CD14-positive monocyte (primary cell): ENCODE measurements at regions not wholly inside any gene's neighbourhood (a gene's known extent, or its start where the extent isn't known, plus 50 kb on each side); places are given as distances from the start of the nearest gene placed in this dataset.

Experiments used
- DNase-seq, 3 donors: peaks; one replicate each; pipeline ENCODE4 v3.0.0-alpha.2; 2011 to 2022
- H2AFZ ChIP-seq: 2 replicates; pipeline ENCODE4 v1.6.0; 2012; ENCODE audit warnings: mild to moderate bottlenecking, low read depth, low read length, inconsistent platforms; ENCODE audit not compliant: insufficient read depth, poor library complexity, severe bottlenecking
- H3K27ac ChIP-seq, 2 donors: 1 replicate in 1 of 2; 2 replicates in 1 of 2; pipeline ENCODE4 v1.5.1; 2012 to 2013; ENCODE audit warnings: low read length in 2 of 2, control low read depth in 1 of 2, inconsistent platforms in 1 of 2, low read depth in 1 of 2, mild to moderate bottlenecking in 1 of 2
- H3K27me3 ChIP-seq, 2 donors: one replicate each; pipeline versions ENCODE4 v1.6.0 to v1.6.1; 2011 to 2013; ENCODE audit warnings: low read length in 2 of 2; ENCODE audit not compliant: control insufficient read depth in 2 of 2, insufficient read depth in 2 of 2
- H3K36me3 ChIP-seq, 2 donors: replicated peaks in 1 of 2; 1 replicate in 1 of 2; 2 replicates in 1 of 2; pipeline versions ENCODE4 v1.5.1 to v1.6.1; 2012 to 2013; ENCODE audit warnings: low read length in 2 of 2, control low read depth in 1 of 2, inconsistent platforms in 1 of 2, mild to moderate bottlenecking in 1 of 2; ENCODE audit not compliant: insufficient read depth in 2 of 2, control insufficient read depth in 1 of 2
- H3K4me1 ChIP-seq, 2 donors: 1 replicate in 1 of 2; 2 replicates in 1 of 2; pipeline versions ENCODE4 v1.5.1 to v1.6.1; 2012 to 2013; ENCODE audit warnings: low read length in 2 of 2, control low read depth in 1 of 2, inconsistent platforms in 1 of 2, mild to moderate bottlenecking in 1 of 2, moderate library complexity in 1 of 2; ENCODE audit not compliant: insufficient read depth in 2 of 2, control insufficient read depth in 1 of 2
- H3K4me2 ChIP-seq: replicated peaks from 2 replicates; pipeline ENCODE3; 2012; ENCODE audit warnings: low read length, moderate library complexity, mild to moderate bottlenecking; ENCODE audit not compliant: poor library complexity, severe bottlenecking; ENCODE audit errors: extremely low read depth
- H3K4me3 ChIP-seq, 3 experiments: fragments of 200-600 bp in 1 of 3; sonication (generic) in 1 of 3; replicated peaks in 1 of 3; 1 replicate in 2 of 3; 2 replicates in 1 of 3; pipeline ENCODE4 v1.5.1; 2011 to 2013; ENCODE audit warnings: low read length in 3 of 3, mild to moderate bottlenecking in 3 of 3, control low read depth in 2 of 3, low read depth in 2 of 3, inconsistent platforms in 1 of 3, moderate library complexity in 1 of 3
- H3K79me2 ChIP-seq: 2 replicates; pipeline ENCODE4 v1.6.0; 2012; ENCODE audit warnings: mild to moderate bottlenecking, control low read depth, inconsistent platforms, low read length, moderate library complexity; ENCODE audit not compliant: insufficient read depth
- H3K9ac ChIP-seq: 2 replicates; pipeline ENCODE4 v1.6.0; 2017; ENCODE audit warnings: low read length, mild to moderate bottlenecking; ENCODE audit not compliant: insufficient read depth, poor library complexity, severe bottlenecking
- H3K9me3 ChIP-seq, 2 donors: replicated peaks in 1 of 2; 1 replicate in 1 of 2; 2 replicates in 1 of 2; pipeline versions ENCODE4 v1.5.1 to v1.6.1; 2012 to 2013; ENCODE audit warnings: low read length in 2 of 2, control low read depth in 1 of 2; ENCODE audit not compliant: control insufficient read depth in 1 of 2, insufficient read depth in 1 of 2
- H4K20me1 ChIP-seq: 2 replicates; pipeline ENCODE4 v1.6.0; 2012; ENCODE audit warnings: mild to moderate bottlenecking, low read length, control low read depth, moderate library complexity; ENCODE audit not compliant: insufficient read depth
- H3K27ac Mint-ChIP-seq, 7 donors: one replicate each; pipeline ENCODE4 v1.8.0; 2020; ENCODE audit warnings: mild to moderate bottlenecking in 7 of 7, mixed read lengths in 7 of 7, moderate library complexity in 6 of 7, inconsistent platforms in 2 of 7
- H3K27me3 Mint-ChIP-seq, 3 donors: one replicate each; pipeline ENCODE4 v1.8.0; 2021 to 2022; ENCODE audit warnings: low read depth in 3 of 3, mild to moderate bottlenecking in 3 of 3, mixed read lengths in 3 of 3, moderate library complexity in 3 of 3, inconsistent platforms in 1 of 3
- H3K36me3 Mint-ChIP-seq, 2 donors: one replicate each; pipeline ENCODE4 v1.8.0; 2020; ENCODE audit warnings: mixed read lengths in 2 of 2, inconsistent platforms in 1 of 2, mild to moderate bottlenecking in 1 of 2
- H3K4me1 Mint-ChIP-seq: one replicate; pipeline ENCODE4 v1.8.0; 2020; ENCODE audit warnings: mild to moderate bottlenecking, mixed read lengths
- H3K4me3 Mint-ChIP-seq, 2 donors: one replicate each; pipeline ENCODE4 v1.8.0; 2020; ENCODE audit warnings: mild to moderate bottlenecking in 2 of 2, mixed read lengths in 2 of 2, moderate library complexity in 1 of 2
- H3K9me3 Mint-ChIP-seq, 7 donors: one replicate each; pipeline ENCODE4 v1.8.0; 2020 to 2022; ENCODE audit warnings: mixed read lengths in 7 of 7, mild to moderate bottlenecking in 6 of 7, moderate library complexity in 6 of 7, inconsistent platforms in 2 of 7
- WGBS: methylation state at CpG from one replicate; pipeline ENCODE4 v1.1.5; 2013; ENCODE audit warnings: missing lambda C conversion rate; ENCODE audit not compliant: insufficient coverage; 5-methylcytosine and 5-hydroxymethylcytosine counted together
- intact Hi-C, 2 donors: fragments of 100-400 bp; cut with micrococcal nuclease; formaldehyde crosslinking; loops; one replicate each; pipeline versions ENCODE4 v1.15.0 to v1.15.1; 2023
- TF ChIP-seq, protein P1 (sequence below): fragments of 200-600 bp; IDR thresholded peaks from one replicate; pipeline ENCODE4 v1.8.0; 2022; ENCODE audit warnings: antibody characterized with exemption, mild to moderate bottlenecking

DNA sequence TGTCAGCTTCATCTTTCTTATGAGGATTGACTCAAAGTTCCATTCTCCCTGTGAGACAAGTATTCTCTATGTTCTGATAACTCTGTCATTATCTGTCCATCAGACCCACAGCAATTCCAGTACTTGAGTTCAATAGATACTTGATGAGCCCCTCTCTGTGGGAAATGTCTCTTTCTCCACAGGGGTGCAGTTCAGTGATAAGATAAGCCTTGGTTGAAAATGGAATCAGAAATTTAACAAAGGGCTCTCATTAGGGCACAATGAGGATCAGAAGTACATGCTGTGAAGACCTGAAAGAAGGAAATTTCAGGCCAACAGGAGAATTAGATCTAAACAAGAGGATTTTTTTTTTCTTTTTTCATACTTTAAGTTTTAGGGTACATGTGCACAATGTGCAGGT is 737.3 kb downstream of the MTRR start:
- H3K27ac ChIP-seq = no peak overlapping the region
- Mint-ChIP-seq H3K36me3 (no peaks in the 10 kb centered on the region), H3K4me1 (no peaks in the 10 kb centered on the region), H3K27me3 (peaks cover 0 to 1% (median 0%) of the 10 kb centered on the region in 3 donors), H3K4me3 (no peak overlapping the region), H3K9me3 (peaks cover 0 to 7% (median 0%) of the 10 kb centered on the region in 7 donors), H3K27ac (no peak overlapping the region)
- no peaks in the 10 kb centered on the region for H3K36me3 ChIP-seq
- no peak overlapping the region for H3K9ac ChIP-seq
- no peak overlapping the region for H3K4me2 ChIP-seq
- no peaks in the 10 kb centered on the region for H3K4me1 ChIP-seq
- DNase-seq = no peak
- H3K9me3 ChIP-seq = peaks cover 0 to 2% of the 10 kb centered on the region in 2 donors
- H3K4me3 ChIP-seq = no peak overlapping the region
- H2AFZ ChIP-seq = no peak overlapping the region
- intact Hi-C loops = no loop called here
- no peaks in the 10 kb centered on the region for H4K20me1 ChIP-seq
- no peaks in the 10 kb centered on the region for H3K79me2 ChIP-seq
- TF ChIP-seq, protein P1, sequence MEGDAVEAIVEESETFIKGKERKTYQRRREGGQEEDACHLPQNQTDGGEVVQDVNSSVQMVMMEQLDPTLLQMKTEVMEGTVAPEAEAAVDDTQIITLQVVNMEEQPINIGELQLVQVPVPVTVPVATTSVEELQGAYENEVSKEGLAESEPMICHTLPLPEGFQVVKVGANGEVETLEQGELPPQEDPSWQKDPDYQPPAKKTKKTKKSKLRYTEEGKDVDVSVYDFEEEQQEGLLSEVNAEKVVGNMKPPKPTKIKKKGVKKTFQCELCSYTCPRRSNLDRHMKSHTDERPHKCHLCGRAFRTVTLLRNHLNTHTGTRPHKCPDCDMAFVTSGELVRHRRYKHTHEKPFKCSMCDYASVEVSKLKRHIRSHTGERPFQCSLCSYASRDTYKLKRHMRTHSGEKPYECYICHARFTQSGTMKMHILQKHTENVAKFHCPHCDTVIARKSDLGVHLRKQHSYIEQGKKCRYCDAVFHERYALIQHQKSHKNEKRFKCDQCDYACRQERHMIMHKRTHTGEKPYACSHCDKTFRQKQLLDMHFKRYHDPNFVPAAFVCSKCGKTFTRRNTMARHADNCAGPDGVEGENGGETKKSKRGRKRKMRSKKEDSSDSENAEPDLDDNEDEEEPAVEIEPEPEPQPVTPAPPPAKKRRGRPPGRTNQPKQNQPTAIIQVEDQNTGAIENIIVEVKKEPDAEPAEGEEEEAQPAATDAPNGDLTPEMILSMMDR = no peak
- H3K27me3 ChIP-seq = no peaks in the 10 kb centered on the region

DNA sequence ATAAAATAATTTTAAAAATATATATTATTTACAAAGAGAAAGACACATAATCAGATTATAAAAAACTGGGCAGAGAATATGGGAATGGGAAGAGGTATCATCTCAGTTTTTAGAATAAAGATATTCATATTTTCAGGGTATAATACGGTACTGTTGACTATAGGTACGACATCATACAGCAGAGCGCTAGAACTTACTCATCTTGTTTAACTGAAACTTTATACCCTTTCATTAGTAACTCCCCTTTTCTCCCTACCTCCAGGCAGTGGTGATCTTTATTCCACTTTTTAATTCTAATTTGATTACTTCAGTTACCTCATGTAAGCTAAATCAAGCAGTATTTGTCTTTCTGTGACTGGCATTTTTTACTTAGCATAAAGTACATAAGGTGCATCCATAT is 742.1 kb downstream of the MTRR start:
- no peak for DNase-seq
- Histone ChIP-seq H2AFZ (no peak overlapping the region), H3K9ac (no peak overlapping the region), H3K79me2 (no peaks in the 10 kb centered on the region), H4K20me1 (no peaks in the 10 kb centered on the region), H3K4me3 (no peak overlapping the region), H3K4me1 (no peaks in the 10 kb centered on the region), H3K27ac (no peak overlapping the region), H3K4me2 (no peak overlapping the region), H3K27me3 (no peaks in the 10 kb centered on the region), H3K36me3 (no peaks in the 10 kb centered on the region), H3K9me3 (no peaks in the 10 kb centered on the region)
- H3K27me3 Mint-ChIP-seq = peaks cover 0 to 1% (median 0%) of the 10 kb centered on the region in 3 donors
- H3K4me3 Mint-ChIP-seq = no peak overlapping the region
- H3K27ac Mint-ChIP-seq = no peak overlapping the region
- no peaks in the 10 kb centered on the region for H3K4me1 Mint-ChIP-seq
- H3K36me3 Mint-ChIP-seq = no peaks in the 10 kb centered on the region
- TF ChIP-seq, protein P1 = no peak
- WGBS = no CpG with 5 or more reads among the region's 3 CpGs
- intact Hi-C loops = no loop called here
- peaks cover 2 to 7% (median 5%) of the 10 kb centered on the region in 7 donors for H3K9me3 Mint-ChIP-seq
